Nephron (organoid): ENCODE measurements at regions not wholly inside any gene's neighbourhood (a gene's known extent, or its start where the extent isn't known, plus 50 kb on each side); places are given as distances from the start of the nearest gene placed in this dataset.

Experiments used
- H3K27ac Mint-ChIP-seq, 3 experiments: 2 replicates each; pipeline ENCODE4 v1.8.0; 2020; ENCODE audit warnings: mixed read lengths in 3 of 3, mild to moderate bottlenecking in 2 of 3, moderate library complexity in 1 of 3
- H3K27me3 Mint-ChIP-seq: 2 replicates; pipeline ENCODE4 v1.8.0; 2021; ENCODE audit warnings: low read depth, mild to moderate bottlenecking, moderate library complexity, mixed read lengths
- H3K36me3 Mint-ChIP-seq: 2 replicates; pipeline ENCODE4 v1.8.0; 2020; ENCODE audit warnings: low read depth, mixed read lengths
- H3K4me1 Mint-ChIP-seq: 2 replicates; pipeline ENCODE4 v1.8.0; 2020; ENCODE audit warnings: mixed read lengths
- H3K4me3 Mint-ChIP-seq, 3 experiments: 2 replicates each; pipeline ENCODE4 v1.8.0; 2020; ENCODE audit warnings: mild to moderate bottlenecking in 3 of 3, mixed read lengths in 3 of 3, moderate library complexity in 2 of 3
- H3K9me3 Mint-ChIP-seq: 2 replicates; pipeline ENCODE4 v1.8.0; 2020; ENCODE audit warnings: mixed read lengths
- TF ChIP-seq, protein P1 (sequence below), 3 experiments: fragments of 200-600 bp; sonication (generic); IDR thresholded peaks; one replicate each; pipeline ENCODE4 v1.5.0; 2021; ENCODE audit warnings: antibody characterized with exemption in 3 of 3; ENCODE audit not compliant: unreplicated experiment in 3 of 3

- H3K27me3 Mint-ChIP-seq, result no peaks in the 10 kb centered on the region
- no peak overlapping the region for H3K27ac Mint-ChIP-seq
- TF ChIP-seq, protein P1, sequence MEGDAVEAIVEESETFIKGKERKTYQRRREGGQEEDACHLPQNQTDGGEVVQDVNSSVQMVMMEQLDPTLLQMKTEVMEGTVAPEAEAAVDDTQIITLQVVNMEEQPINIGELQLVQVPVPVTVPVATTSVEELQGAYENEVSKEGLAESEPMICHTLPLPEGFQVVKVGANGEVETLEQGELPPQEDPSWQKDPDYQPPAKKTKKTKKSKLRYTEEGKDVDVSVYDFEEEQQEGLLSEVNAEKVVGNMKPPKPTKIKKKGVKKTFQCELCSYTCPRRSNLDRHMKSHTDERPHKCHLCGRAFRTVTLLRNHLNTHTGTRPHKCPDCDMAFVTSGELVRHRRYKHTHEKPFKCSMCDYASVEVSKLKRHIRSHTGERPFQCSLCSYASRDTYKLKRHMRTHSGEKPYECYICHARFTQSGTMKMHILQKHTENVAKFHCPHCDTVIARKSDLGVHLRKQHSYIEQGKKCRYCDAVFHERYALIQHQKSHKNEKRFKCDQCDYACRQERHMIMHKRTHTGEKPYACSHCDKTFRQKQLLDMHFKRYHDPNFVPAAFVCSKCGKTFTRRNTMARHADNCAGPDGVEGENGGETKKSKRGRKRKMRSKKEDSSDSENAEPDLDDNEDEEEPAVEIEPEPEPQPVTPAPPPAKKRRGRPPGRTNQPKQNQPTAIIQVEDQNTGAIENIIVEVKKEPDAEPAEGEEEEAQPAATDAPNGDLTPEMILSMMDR (IDR thresholded peaks at IDR 0.05; ENCODE audit: unreplicated experiment in 3 of 3), result no peak
- H3K36me3 Mint-ChIP-seq, result no peaks in the 10 kb centered on the region
- peaks cover 34% of the 10 kb centered on the region for H3K9me3 Mint-ChIP-seq
- H3K4me1 Mint-ChIP-seq, result peaks cover 15% of the 10 kb centered on the region
- H3K4me3 Mint-ChIP-seq, result no peak overlapping the region
Measured at GRCh38 chr2:133668547-133668946, 100.3 kb upstream of the NCKAP5 start.

DNA sequence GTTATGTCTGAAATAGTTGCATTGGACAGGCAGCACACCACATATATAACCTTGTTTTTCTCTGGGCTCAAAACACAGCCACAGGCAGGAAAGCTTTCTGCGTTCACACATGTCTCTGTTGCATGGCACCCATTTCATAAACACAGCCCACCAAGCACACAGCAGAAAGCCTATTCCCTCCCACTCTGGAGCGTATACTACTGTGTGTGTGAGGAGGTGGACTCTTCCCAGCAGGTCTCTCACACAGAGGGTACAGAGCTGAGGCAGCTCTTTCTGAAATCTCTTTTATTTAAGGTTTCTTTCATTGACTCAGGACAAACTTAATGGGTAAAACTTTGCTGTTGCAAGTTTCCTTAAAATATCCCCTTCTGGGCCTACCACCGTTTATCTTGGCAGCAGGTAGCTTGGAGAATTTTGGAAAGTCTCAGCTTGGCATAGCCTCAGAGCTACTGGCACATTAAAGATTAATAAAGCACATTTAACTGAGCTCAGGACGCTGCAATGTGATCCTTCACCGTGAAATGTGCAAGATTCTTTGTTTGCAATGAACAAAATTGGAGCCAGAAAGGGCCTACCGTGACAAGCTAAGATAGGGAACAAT, 105.1 kb upstream of the NCKAP5 start:
- TF ChIP-seq, protein P1 (IDR thresholded peaks at IDR 0.05; ENCODE audit: unreplicated experiment in 3 of 3), result no peak
- peaks cover 58% of the 10 kb centered on the region for H3K4me1 Mint-ChIP-seq
- peaks cover 15% of the 10 kb centered on the region for H3K9me3 Mint-ChIP-seq
- peak overlapping the region; percentile 92 to 96 (median 96) for H3K27ac Mint-ChIP-seq
- peaks cover 5% of the 10 kb centered on the region for H3K27me3 Mint-ChIP-seq
- no peaks in the 10 kb centered on the region for H3K36me3 Mint-ChIP-seq
- peak overlapping the region in 1 of 3 experiments; percentile 76 for H3K4me3 Mint-ChIP-seq

DNA sequence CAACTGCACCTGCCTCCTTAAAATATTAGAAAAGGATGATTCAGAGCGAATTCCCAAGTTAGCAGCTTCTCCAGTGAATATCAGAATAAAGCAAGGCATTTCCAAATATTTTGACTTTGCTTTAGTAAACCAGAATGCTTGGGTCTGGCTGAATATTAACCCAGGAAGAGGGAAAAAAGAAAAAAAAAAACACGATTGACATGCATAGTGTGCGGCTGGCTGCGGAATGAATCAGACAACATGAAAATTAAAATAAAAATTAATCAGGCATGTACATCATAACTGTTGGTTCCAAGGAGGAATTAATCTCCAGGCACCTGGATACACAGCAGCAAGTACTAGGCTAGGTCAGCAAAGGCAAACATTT, 105.8 kb upstream of the NCKAP5 start:
- Mint-ChIP-seq H3K4me3 (peak overlapping the region; percentile 31 to 78 (median 76)), H3K36me3 (no peaks in the 10 kb centered on the region), H3K4me1 (peaks cover 61% of the 10 kb centered on the region), H3K9me3 (peaks cover 11% of the 10 kb centered on the region), H3K27me3 (peaks cover 8% of the 10 kb centered on the region), H3K27ac (peak overlapping the region; percentile 92 to 96 (median 96))
- TF ChIP-seq, protein P1 (IDR thresholded peaks at IDR 0.05; ENCODE audit: unreplicated experiment in 3 of 3), result no peak

GRCh38 chr2:133674433-133675331, 106.4 kb upstream of the NCKAP5 start:
- peaks cover 6% of the 10 kb centered on the region for H3K9me3 Mint-ChIP-seq
- H3K36me3 Mint-ChIP-seq, result no peaks in the 10 kb centered on the region
- H3K4me1 Mint-ChIP-seq, result peaks cover 62% of the 10 kb centered on the region
- peak overlapping the region; percentile 92 to 96 (median 96) for H3K27ac Mint-ChIP-seq
- TF ChIP-seq, protein P1 (IDR thresholded peaks at IDR 0.05; ENCODE audit: unreplicated experiment in 3 of 3), result no peak
- peaks cover 8% of the 10 kb centered on the region for H3K27me3 Mint-ChIP-seq
- H3K4me3 Mint-ChIP-seq, result peak overlapping the region; percentile 72 to 78 (median 76)

DNA sequence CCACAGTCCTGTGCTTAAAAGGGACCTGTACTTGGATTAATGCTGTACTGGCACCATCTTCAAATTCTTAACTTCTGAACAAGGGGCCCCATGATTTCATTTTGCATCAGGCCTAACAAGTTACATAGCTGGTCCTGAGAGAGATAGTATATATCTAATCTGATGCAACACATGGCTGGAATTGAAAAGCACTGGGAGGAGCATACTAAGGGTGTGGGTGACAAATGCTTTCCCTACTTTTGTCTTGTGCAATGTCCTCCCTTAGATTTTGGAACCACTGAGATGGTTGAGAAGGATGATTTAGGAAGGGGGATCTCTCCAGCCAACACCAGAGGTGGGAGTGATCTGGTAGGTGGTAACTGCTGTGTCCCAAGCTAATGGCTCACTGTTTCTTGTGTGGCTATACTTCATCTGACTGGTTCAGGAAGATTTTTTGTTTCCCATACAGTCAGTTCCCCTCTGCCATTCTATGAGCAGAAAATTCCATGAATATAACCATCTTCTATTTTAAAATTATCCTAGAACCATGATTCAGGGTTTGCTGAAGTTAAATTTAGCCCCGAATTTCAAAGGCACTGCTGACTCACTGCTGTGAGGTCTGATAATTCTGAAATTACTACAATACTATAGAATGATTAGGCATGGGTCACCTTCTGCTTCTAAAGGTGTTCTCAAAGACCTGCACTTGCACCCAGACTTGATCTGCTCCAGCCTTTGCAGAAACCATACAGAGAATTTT, 108.3 kb upstream of the NCKAP5 start:
- Mint-ChIP-seq H3K27ac (peak overlapping the region in 2 of 3 experiments; percentile 71 to 96), H3K36me3 (no peaks in the 10 kb centered on the region), H3K27me3 (peaks cover 8% of the 10 kb centered on the region), H3K9me3 (peaks cover 4% of the 10 kb centered on the region), H3K4me1 (peaks cover 75% of the 10 kb centered on the region), H3K4me3 (no peak overlapping the region)
- TF ChIP-seq, protein P1 (IDR thresholded peaks at IDR 0.05; ENCODE audit: unreplicated experiment in 3 of 3), result no peak
